ENCODE measurements at regions not wholly inside any gene's neighbourhood (a gene's known extent, or its start where the extent isn't known, plus 50 kb on each side); places are given as distances from the start of the nearest gene placed in this dataset.

GRCh38 chr10:107471911-107472310 lies 307.4 kb upstream of the SORCS1 start:
- H3K4me3 Mint-ChIP-seq: no peak overlapping the region
- H3K27ac Mint-ChIP-seq: no peak overlapping the region
- H3K4me1 Mint-ChIP-seq (ENCODE audit: low read depth): no peaks in the 10 kb centered on the region
- H3K27me3 Mint-ChIP-seq: no peaks in the 10 kb centered on the region
- H3K9me3 Mint-ChIP-seq: peaks cover 9% of the 10 kb centered on the region
- no peak for DNase-seq
- no peaks in the 10 kb centered on the region for H3K36me3 Mint-ChIP-seq (ENCODE audit: low read depth)

DNA sequence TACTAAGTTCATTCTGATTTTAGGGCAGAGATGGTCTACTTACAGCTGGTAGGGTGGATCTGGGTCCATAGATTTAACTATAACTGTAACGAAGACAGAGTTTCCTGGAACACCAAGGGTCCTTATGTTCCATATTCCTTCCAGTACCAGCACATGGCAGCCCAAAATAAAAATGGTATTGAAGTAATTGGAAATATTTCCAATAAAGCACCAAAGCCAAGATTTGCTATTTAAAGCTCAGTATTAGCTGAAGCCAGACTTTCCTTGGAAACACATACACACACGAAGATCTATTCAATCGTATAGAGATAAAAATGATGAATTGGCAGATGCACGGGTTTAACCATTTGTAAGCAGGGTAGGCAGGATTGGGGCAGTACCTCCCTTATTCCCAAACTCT lies 289.1 kb upstream of the SORCS1 start:
- H3K36me3 Mint-ChIP-seq (ENCODE audit: low read depth): no peaks in the 10 kb centered on the region

DNA sequence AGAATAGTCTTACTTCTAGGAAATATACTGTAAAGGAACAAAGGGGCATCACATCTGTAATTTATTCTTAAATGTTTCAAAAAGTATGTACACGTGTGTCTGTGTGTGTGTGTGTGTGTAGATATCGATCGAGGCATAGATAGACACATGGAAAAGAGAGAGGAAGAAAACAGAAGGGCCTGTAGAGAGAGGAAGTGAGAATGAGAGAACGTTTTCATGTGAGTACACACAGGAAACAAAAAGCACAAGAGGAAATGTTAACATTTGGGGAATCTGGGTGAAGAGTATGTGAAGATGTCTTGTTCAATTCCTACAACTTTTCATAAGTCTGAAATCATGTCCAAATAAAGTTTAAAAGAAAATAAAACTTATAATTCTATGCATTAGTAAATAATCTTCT lies 286.5 kb upstream of the SORCS1 start:
- H3K9me3 Mint-ChIP-seq: peaks cover 12% of the 10 kb centered on the region
- H3K4me1 Mint-ChIP-seq (ENCODE audit: low read depth): no peaks in the 10 kb centered on the region
- DNase-seq: no peak
- no peaks in the 10 kb centered on the region for H3K27me3 Mint-ChIP-seq
- H3K4me3 Mint-ChIP-seq: no peak overlapping the region
- no peaks in the 10 kb centered on the region for H3K36me3 Mint-ChIP-seq (ENCODE audit: low read depth)
- no peak overlapping the region for H3K27ac Mint-ChIP-seq

More for the DNA sequence above, 289.1 kb upstream of the SORCS1 start:
- Mint-ChIP-seq H3K9me3 (peaks cover 8% of the 10 kb centered on the region), H3K4me1 (ENCODE audit: low read depth) (no peaks in the 10 kb centered on the region), H3K27me3 (no peaks in the 10 kb centered on the region), H3K27ac (no peak overlapping the region), H3K4me3 (no peak overlapping the region)
- DNase-seq: no peak

DNA sequence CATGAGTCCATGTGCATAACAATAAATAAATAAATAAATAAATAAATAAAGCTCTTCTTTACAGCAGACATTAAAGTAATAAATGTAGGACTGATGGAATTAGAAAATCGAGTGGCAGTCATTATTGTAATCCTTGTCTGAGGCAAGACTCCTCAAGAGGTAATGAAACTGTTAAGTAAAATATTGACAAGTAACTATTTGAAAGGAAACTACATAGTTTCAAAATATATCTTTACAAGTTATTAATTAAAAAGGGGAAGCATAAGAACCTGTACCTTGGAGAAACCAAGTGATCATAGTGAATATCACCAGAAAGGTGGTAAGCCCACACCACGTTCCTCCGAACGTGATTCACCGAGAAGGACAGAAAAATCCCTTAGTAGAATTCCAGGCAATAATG lies 285.6 kb upstream of the SORCS1 start:
- no peak overlapping the region for H3K27ac Mint-ChIP-seq
- no peaks in the 10 kb centered on the region for H3K4me1 Mint-ChIP-seq (ENCODE audit: low read depth)
- H3K36me3 Mint-ChIP-seq (ENCODE audit: low read depth): no peaks in the 10 kb centered on the region
- H3K27me3 Mint-ChIP-seq: no peaks in the 10 kb centered on the region
- no peak overlapping the region for H3K4me3 Mint-ChIP-seq
- peaks cover 17% of the 10 kb centered on the region for H3K9me3 Mint-ChIP-seq
- no peak for DNase-seq

GRCh38 chr10:107444443-107444842 lies 279.9 kb upstream of the SORCS1 start:
- H3K4me3 Mint-ChIP-seq: no peak overlapping the region
- DNase-seq: no peak
- H3K4me1 Mint-ChIP-seq (ENCODE audit: low read depth): no peaks in the 10 kb centered on the region
- peaks cover 24% of the 10 kb centered on the region for H3K9me3 Mint-ChIP-seq
- H3K27me3 Mint-ChIP-seq: no peaks in the 10 kb centered on the region
- no peak overlapping the region for H3K27ac Mint-ChIP-seq
- no peaks in the 10 kb centered on the region for H3K36me3 Mint-ChIP-seq (ENCODE audit: low read depth)

DNA sequence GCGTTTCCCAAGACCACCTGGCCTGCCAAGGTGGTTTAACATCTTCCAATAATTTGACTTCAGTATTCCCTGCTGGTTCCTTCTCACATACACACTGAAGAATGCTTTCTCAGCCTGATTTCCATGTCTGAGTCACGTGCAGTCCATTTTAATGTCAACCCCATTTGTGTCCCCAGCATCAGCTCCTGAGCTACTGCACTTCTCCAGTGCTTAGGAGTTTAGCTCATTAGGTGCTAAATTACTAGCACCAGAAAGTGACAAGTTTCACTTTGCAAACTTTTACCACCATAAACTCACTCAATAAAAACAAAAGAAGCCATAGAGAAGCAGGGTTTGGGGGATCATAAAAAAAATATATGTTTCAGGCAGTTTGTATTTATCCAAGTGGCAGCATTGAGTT lies 279.3 kb upstream of the SORCS1 start:
- Mint-ChIP-seq H3K27me3 (no peaks in the 10 kb centered on the region), H3K27ac (no peak overlapping the region), H3K4me1 (ENCODE audit: low read depth) (no peaks in the 10 kb centered on the region), H3K4me3 (no peak overlapping the region), H3K9me3 (peaks cover 24% of the 10 kb centered on the region), H3K36me3 (ENCODE audit: low read depth) (no peaks in the 10 kb centered on the region)
- DNase-seq: no peak

GRCh38 chr10:107443326-107443725 lies 278.8 kb upstream of the SORCS1 start:
- H3K9me3 Mint-ChIP-seq: peaks cover 24% of the 10 kb centered on the region
- no peaks in the 10 kb centered on the region for H3K4me1 Mint-ChIP-seq (ENCODE audit: low read depth)
- H3K4me3 Mint-ChIP-seq: no peak overlapping the region
- no peak for DNase-seq
- no peaks in the 10 kb centered on the region for H3K27me3 Mint-ChIP-seq
- H3K36me3 Mint-ChIP-seq (ENCODE audit: low read depth): no peaks in the 10 kb centered on the region
- no peak overlapping the region for H3K27ac Mint-ChIP-seq

DNA sequence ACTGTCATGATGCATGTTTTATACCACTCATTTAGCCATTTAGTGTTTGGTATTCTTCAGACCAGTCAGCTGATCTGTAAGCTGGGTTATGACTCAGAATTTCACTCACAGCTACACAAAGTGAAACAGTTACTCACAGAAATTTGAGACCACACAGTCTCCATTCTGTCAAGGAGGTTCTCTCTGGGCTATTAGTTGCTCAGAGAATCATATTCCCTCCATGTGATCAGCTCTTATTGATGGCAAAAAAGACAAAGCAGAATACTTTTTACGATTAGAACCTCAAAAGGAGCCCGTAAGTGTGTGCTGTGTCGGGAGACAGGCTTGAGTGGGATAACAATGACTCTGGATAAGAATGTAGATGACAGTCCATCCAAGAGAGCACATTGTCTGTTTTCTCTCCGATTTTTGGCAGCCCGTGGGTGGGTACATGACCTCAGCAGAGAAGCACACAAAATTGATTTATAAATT lies 277.6 kb upstream of the SORCS1 start:
- H3K9me3 Mint-ChIP-seq: peaks cover 23% of the 10 kb centered on the region
- DNase-seq: no peak
- no peaks in the 10 kb centered on the region for H3K36me3 Mint-ChIP-seq (ENCODE audit: low read depth)
- no peaks in the 10 kb centered on the region for H3K4me1 Mint-ChIP-seq (ENCODE audit: low read depth)
- H3K4me3 Mint-ChIP-seq: no peak overlapping the region
- no peaks in the 10 kb centered on the region for H3K27me3 Mint-ChIP-seq
- H3K27ac Mint-ChIP-seq: no peak overlapping the region

DNA sequence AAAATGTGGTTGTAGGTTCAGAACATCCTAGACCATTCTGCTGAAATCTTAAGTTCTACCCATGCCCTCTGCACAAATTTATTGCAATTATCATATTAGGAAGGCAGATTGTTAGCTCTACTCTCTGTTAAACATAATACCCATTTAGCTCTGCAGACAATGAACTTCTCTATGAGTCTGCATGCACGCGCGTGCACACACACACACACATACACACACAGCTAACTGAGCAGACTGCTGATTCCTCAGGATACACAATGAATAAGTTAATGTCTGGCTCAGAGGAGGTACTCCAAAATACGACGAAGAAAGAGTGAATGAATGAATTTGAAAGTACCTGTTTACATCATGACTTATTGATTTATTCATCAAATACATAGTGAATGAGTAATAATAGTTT lies 276.2 kb upstream of the SORCS1 start:
- Mint-ChIP-seq H3K27ac (no peak overlapping the region), H3K27me3 (no peaks in the 10 kb centered on the region), H3K9me3 (peaks cover 23% of the 10 kb centered on the region), H3K4me1 (ENCODE audit: low read depth) (no peaks in the 10 kb centered on the region), H3K36me3 (ENCODE audit: low read depth) (no peaks in the 10 kb centered on the region), H3K4me3 (no peak overlapping the region)
- no peak for DNase-seq

GRCh38 chr10:107437921-107438320 lies 273.4 kb upstream of the SORCS1 start:
- H3K9me3 Mint-ChIP-seq: peaks cover 21% of the 10 kb centered on the region
- no peak overlapping the region for H3K4me3 Mint-ChIP-seq
- H3K36me3 Mint-ChIP-seq (ENCODE audit: low read depth): no peaks in the 10 kb centered on the region
- H3K27ac Mint-ChIP-seq: no peak overlapping the region
- no peaks in the 10 kb centered on the region for H3K27me3 Mint-ChIP-seq
- no peak for DNase-seq
- no peaks in the 10 kb centered on the region for H3K4me1 Mint-ChIP-seq (ENCODE audit: low read depth)

DNA sequence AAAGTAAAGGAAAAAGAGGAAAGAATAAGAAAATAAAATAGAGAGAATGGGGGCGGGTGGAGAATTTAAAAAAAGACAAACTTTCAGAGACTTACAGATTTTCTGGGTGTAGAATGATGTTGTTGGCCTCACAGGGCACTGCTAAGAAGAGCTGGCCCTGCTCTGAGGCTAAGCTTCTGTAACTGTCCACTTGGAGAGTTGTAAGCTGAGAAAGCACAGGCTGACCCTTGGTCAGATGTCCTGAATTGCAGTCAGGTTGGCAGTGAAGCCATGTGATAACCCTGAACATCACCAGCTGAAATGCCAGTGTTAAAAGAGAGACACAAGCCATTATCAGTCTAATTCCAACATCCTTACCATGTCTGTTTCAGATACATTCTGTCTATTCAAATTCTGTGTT lies 272.1 kb upstream of the SORCS1 start:
- H3K36me3 Mint-ChIP-seq (ENCODE audit: low read depth): no peaks in the 10 kb centered on the region
- H3K9me3 Mint-ChIP-seq: peaks cover 21% of the 10 kb centered on the region
- H3K4me3 Mint-ChIP-seq: no peak overlapping the region
- no peaks in the 10 kb centered on the region for H3K4me1 Mint-ChIP-seq (ENCODE audit: low read depth)
- H3K27ac Mint-ChIP-seq: no peak overlapping the region
- DNase-seq: no peak
- no peaks in the 10 kb centered on the region for H3K27me3 Mint-ChIP-seq

GRCh38 chr10:107434854-107435253 lies 270.3 kb upstream of the SORCS1 start:
- H3K27ac Mint-ChIP-seq: no peak overlapping the region
- no peaks in the 10 kb centered on the region for H3K27me3 Mint-ChIP-seq
- no peak for DNase-seq
- H3K4me1 Mint-ChIP-seq (ENCODE audit: low read depth): no peaks in the 10 kb centered on the region
- H3K36me3 Mint-ChIP-seq (ENCODE audit: low read depth): no peaks in the 10 kb centered on the region
- H3K9me3 Mint-ChIP-seq: peaks cover 14% of the 10 kb centered on the region
- no peak overlapping the region for H3K4me3 Mint-ChIP-seq

GRCh38 chr10:107434201-107434600 lies 269.7 kb upstream of the SORCS1 start:
- H3K9me3 Mint-ChIP-seq: peaks cover 14% of the 10 kb centered on the region
- H3K4me3 Mint-ChIP-seq: no peak overlapping the region

DNA sequence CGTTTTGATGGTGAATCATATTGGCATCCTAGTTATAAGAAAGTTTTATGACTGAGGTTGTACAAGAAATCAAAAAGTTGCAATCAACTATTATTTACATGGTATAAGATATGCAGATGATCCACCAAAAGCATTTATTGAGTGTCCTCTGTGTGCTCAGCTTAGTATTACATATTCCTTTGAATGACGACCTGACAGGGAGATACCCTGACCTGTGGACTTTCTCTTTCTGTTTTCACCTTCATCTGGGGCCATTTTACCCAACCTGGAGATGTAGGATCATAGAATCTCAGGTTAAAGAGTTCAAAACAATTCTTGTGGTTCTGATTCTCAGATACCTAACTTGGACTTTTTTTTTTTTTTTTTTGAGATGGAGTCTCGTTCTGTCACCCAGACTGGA lies 269.1 kb upstream of the SORCS1 start:
- Mint-ChIP-seq H3K4me3 (no peak overlapping the region), H3K27me3 (no peaks in the 10 kb centered on the region), H3K4me1 (ENCODE audit: low read depth) (no peaks in the 10 kb centered on the region), H3K27ac (no peak overlapping the region), H3K9me3 (peaks cover 14% of the 10 kb centered on the region), H3K36me3 (ENCODE audit: low read depth) (no peaks in the 10 kb centered on the region)
- DNase-seq: no peak

More at GRCh38 chr10:107434201-107434600, 269.7 kb upstream of the SORCS1 start:
- DNase-seq: no peak
- Mint-ChIP-seq H3K36me3 (ENCODE audit: low read depth) (no peaks in the 10 kb centered on the region), H3K27me3 (no peaks in the 10 kb centered on the region), H3K27ac (no peak overlapping the region), H3K4me1 (ENCODE audit: low read depth) (no peaks in the 10 kb centered on the region)

- peaks cover 16% of the 10 kb centered on the region for H3K9me3 Mint-ChIP-seq
These were observed 265.9 kb upstream of the SORCS1 start for GRCh38 chr10:107430446-107430845.

DNA sequence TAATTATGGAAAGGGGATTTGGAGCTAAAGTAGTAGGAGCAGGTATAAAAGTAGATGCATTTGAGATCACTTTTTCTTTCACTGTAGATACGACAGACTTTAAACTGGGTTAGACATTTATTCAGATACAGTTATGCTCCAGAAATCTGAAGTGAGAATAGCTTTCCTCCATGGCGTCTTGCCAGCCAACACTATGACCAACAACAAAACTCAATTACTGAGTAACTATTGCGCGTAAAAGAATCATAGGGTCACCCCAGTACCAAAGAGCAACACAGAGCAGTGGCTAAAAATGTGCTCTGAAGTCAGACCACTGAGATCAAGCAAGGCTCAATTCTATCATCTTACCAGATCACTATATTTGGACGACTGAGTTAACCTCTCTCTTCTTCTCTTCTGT lies 262.5 kb upstream of the SORCS1 start:
- no peak for DNase-seq
- Mint-ChIP-seq H3K27ac (no peak overlapping the region), H3K9me3 (peaks cover 11% of the 10 kb centered on the region), H3K4me1 (ENCODE audit: low read depth) (no peaks in the 10 kb centered on the region), H3K36me3 (ENCODE audit: low read depth) (no peaks in the 10 kb centered on the region), H3K27me3 (no peaks in the 10 kb centered on the region), H3K4me3 (no peak overlapping the region)

More at GRCh38 chr10:107430446-107430845, 265.9 kb upstream of the SORCS1 start:
- Mint-ChIP-seq H3K27me3 (no peaks in the 10 kb centered on the region), H3K4me3 (no peak overlapping the region), H3K27ac (no peak overlapping the region), H3K36me3 (ENCODE audit: low read depth) (no peaks in the 10 kb centered on the region), H3K4me1 (ENCODE audit: low read depth) (no peaks in the 10 kb centered on the region)
- DNase-seq: no peak
